ENCODE measurements at regions not wholly inside any gene's neighbourhood (a gene's known extent, or its start where the extent isn't known, plus 50 kb on each side); places are given as distances from the start of the nearest gene placed in this dataset.

DNA sequence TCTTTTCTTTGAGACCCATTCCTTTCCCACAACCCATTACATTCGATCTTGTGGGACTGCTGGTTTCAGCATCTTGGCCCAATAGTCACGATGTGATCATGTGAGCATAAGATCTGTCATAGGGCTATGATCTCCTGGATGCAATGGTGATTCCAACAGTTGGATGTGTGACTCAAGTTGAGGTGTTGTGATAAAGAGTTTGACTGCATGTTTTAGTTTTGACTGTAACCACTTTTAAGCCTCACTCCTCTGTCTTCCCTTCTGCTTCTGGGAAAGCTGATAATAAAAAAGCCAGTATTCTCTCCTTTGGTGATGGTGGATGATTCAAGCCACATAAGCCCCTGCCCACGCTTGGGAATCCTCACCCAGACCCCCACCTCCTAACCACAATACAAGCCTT, 117.0 kb upstream of the ASCC3 start:
- TF ChIP-seq, protein P1, sequence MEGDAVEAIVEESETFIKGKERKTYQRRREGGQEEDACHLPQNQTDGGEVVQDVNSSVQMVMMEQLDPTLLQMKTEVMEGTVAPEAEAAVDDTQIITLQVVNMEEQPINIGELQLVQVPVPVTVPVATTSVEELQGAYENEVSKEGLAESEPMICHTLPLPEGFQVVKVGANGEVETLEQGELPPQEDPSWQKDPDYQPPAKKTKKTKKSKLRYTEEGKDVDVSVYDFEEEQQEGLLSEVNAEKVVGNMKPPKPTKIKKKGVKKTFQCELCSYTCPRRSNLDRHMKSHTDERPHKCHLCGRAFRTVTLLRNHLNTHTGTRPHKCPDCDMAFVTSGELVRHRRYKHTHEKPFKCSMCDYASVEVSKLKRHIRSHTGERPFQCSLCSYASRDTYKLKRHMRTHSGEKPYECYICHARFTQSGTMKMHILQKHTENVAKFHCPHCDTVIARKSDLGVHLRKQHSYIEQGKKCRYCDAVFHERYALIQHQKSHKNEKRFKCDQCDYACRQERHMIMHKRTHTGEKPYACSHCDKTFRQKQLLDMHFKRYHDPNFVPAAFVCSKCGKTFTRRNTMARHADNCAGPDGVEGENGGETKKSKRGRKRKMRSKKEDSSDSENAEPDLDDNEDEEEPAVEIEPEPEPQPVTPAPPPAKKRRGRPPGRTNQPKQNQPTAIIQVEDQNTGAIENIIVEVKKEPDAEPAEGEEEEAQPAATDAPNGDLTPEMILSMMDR (tag by site-specific recombination; IDR thresholded peaks at IDR 0.05) = no peak
- TF ChIP-seq ZNF76 (tag by site-specific recombination; IDR thresholded peaks at IDR 0.05; ENCODE audit: borderline replicate concordance, low read depth) = no peak
- TF ChIP-seq ZNF561 (tag by site-specific recombination; IDR thresholded peaks at IDR 0.05; ENCODE audit: borderline replicate concordance) = no peak
- TF ChIP-seq ZNF654 (tag by site-specific recombination; IDR thresholded peaks at IDR 0.05; ENCODE audit: low read depth) = no peak
- TF ChIP-seq TCF7L2 (IDR thresholded peaks at IDR 0.05; ENCODE audit: borderline replicate concordance, low read depth, low read length) = no peak
- TF ChIP-seq, protein P2, sequence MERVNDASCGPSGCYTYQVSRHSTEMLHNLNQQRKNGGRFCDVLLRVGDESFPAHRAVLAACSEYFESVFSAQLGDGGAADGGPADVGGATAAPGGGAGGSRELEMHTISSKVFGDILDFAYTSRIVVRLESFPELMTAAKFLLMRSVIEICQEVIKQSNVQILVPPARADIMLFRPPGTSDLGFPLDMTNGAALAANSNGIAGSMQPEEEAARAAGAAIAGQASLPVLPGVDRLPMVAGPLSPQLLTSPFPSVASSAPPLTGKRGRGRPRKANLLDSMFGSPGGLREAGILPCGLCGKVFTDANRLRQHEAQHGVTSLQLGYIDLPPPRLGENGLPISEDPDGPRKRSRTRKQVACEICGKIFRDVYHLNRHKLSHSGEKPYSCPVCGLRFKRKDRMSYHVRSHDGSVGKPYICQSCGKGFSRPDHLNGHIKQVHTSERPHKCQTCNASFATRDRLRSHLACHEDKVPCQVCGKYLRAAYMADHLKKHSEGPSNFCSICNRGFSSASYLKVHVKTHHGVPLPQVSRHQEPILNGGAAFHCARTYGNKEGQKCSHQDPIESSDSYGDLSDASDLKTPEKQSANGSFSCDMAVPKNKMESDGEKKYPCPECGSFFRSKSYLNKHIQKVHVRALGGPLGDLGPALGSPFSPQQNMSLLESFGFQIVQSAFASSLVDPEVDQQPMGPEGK (tag by site-specific recombination; IDR thresholded peaks at IDR 0.05) = no peak
- TF ChIP-seq ZNF585B (tag by site-specific recombination; IDR thresholded peaks at IDR 0.05) = no peak
- no peak for TF ChIP-seq ZBTB11 (tag by site-specific recombination; conservative IDR thresholded peaks at IDR 0.05; ENCODE audit: low read depth)
